ENCODE measurements at regions not wholly inside any gene's neighbourhood (a gene's known extent, or its start where the extent isn't known, plus 50 kb on each side); places are given as distances from the start of the nearest gene placed in this dataset.

DNA sequence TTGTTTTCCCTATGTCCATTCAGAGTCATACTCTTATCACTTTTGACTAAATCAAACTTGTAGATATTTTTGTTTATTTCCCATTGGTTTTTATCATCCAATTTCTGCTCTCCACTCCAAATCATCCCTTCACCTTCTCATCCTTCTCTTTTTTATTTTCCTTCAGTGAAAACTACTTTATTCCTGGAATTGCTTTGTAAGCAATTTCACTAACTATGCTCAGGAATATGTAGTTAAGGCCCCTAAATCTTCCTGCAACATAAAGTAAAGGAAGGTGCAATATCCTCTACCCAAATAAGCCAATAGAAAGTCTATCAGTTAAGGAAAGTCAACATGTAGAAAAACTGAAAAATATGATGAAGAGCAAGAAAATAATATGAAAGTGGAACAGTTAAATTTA, 308.4 kb downstream of the SEC23A start:
- TF ChIP-seq, protein P1, sequence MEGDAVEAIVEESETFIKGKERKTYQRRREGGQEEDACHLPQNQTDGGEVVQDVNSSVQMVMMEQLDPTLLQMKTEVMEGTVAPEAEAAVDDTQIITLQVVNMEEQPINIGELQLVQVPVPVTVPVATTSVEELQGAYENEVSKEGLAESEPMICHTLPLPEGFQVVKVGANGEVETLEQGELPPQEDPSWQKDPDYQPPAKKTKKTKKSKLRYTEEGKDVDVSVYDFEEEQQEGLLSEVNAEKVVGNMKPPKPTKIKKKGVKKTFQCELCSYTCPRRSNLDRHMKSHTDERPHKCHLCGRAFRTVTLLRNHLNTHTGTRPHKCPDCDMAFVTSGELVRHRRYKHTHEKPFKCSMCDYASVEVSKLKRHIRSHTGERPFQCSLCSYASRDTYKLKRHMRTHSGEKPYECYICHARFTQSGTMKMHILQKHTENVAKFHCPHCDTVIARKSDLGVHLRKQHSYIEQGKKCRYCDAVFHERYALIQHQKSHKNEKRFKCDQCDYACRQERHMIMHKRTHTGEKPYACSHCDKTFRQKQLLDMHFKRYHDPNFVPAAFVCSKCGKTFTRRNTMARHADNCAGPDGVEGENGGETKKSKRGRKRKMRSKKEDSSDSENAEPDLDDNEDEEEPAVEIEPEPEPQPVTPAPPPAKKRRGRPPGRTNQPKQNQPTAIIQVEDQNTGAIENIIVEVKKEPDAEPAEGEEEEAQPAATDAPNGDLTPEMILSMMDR (IDR thresholded peaks at IDR 0.05; ENCODE audit: low read depth, low read length) = no peak
- TF ChIP-seq EZH2phosphoT487 (IDR thresholded peaks at IDR 0.05; ENCODE audit: low read depth) = no peak

Measured in OCI-LY3 (cell line).